ENCODE measurements at regions not wholly inside any gene's neighbourhood (a gene's known extent, or its start where the extent isn't known, plus 50 kb on each side); places are given as distances from the start of the nearest gene placed in this dataset.
A peak's percentile ranks its signal among the peaks of the same experiment; 100 is the strongest.

DNA sequence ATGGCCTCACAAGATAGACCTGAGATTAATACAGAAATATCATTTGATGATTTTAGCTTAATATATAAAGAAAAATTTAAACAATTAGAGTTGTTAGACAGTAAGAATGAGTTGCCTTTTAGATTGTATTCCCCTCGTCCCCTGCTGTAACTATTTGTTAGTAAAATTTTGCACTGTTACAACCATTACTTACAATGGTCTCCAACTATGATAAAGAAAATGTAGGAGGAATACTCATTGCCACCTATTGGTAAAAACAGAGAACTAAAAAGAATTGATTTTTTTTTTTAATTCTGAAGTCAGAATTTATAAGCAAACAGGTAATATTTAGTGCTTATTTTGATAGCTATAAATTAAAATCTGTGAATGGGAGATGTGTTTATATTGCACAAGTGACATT lies 937.6 kb downstream of the TLE4 start:
- TF ChIP-seq EZH2 (IDR thresholded peaks at IDR 0.05; ENCODE audit: low read depth), result no peak
- TF ChIP-seq, protein P1, sequence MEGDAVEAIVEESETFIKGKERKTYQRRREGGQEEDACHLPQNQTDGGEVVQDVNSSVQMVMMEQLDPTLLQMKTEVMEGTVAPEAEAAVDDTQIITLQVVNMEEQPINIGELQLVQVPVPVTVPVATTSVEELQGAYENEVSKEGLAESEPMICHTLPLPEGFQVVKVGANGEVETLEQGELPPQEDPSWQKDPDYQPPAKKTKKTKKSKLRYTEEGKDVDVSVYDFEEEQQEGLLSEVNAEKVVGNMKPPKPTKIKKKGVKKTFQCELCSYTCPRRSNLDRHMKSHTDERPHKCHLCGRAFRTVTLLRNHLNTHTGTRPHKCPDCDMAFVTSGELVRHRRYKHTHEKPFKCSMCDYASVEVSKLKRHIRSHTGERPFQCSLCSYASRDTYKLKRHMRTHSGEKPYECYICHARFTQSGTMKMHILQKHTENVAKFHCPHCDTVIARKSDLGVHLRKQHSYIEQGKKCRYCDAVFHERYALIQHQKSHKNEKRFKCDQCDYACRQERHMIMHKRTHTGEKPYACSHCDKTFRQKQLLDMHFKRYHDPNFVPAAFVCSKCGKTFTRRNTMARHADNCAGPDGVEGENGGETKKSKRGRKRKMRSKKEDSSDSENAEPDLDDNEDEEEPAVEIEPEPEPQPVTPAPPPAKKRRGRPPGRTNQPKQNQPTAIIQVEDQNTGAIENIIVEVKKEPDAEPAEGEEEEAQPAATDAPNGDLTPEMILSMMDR (conservative IDR thresholded peaks at IDR 0.05), result peak; percentile 52
